ENCODE measurements at regions not wholly inside any gene's neighbourhood (a gene's known extent, or its start where the extent isn't known, plus 50 kb on each side); places are given as distances from the start of the nearest gene placed in this dataset.
"Not testable (repeated sequence)": the region's sequence is repeated elsewhere in the genome, so short reads cannot be mapped to it uniquely, and the experiment has no call there.

GRCh38 chr2:111484097-111484496 is 363.4 kb downstream of the BCL2L11 start:
- H3K27me3 ChIP-seq (ENCODE audit: control insufficient read depth, low read length); H3K9me2 ChIP-seq (replicated peaks; ENCODE audit: control insufficient read depth, low read length); H3K79me2 ChIP-seq (ENCODE audit: control insufficient read depth, low read length); H4K20me1 ChIP-seq (ENCODE audit: control insufficient read depth, insufficient read depth, low read depth, low read length); H3K4me2 ChIP-seq (ENCODE audit: low read length); H3F3A ChIP-seq (ENCODE audit: control insufficient read depth, insufficient read depth); H3K27ac ChIP-seq (ENCODE audit: low read depth, low read length); H3K9me3 ChIP-seq (ENCODE audit: control insufficient read depth, insufficient read depth, low read length); H3K4me3 ChIP-seq (ENCODE audit: low read length); H3K36me3 ChIP-seq (ENCODE audit: control insufficient read depth, low read length): not testable (repeated sequence)
- peaks cover 35% of the 10 kb centered on the region for H3K4me1 ChIP-seq (ENCODE audit: control insufficient read depth, low read length)

GRCh38 chr2:111485895-111486294 is 365.2 kb downstream of the BCL2L11 start:
- not testable (repeated sequence) for H3K27ac ChIP-seq (ENCODE audit: low read depth, low read length); H4K20me1 ChIP-seq (ENCODE audit: control insufficient read depth, insufficient read depth, low read depth, low read length); H3K79me2 ChIP-seq (ENCODE audit: control insufficient read depth, low read length); H3K36me3 ChIP-seq (ENCODE audit: control insufficient read depth, low read length); H3K9me2 ChIP-seq (replicated peaks; ENCODE audit: control insufficient read depth, low read length); H3K4me2 ChIP-seq (ENCODE audit: low read length); H3F3A ChIP-seq (ENCODE audit: control insufficient read depth, insufficient read depth); H3K27me3 ChIP-seq (ENCODE audit: control insufficient read depth, low read length); H3K4me3 ChIP-seq (ENCODE audit: low read length); H3K9me3 ChIP-seq (ENCODE audit: control insufficient read depth, insufficient read depth, low read length)
- H3K4me1 ChIP-seq (ENCODE audit: control insufficient read depth, low read length): peaks cover 17% of the 10 kb centered on the region

- not testable (repeated sequence) for H4K20me1 ChIP-seq (ENCODE audit: control insufficient read depth, insufficient read depth, low read depth, low read length); H3F3A ChIP-seq (ENCODE audit: control insufficient read depth, insufficient read depth); H3K4me2 ChIP-seq (ENCODE audit: low read length); H3K4me3 ChIP-seq (ENCODE audit: low read length); H3K79me2 ChIP-seq (ENCODE audit: control insufficient read depth, low read length); H3K36me3 ChIP-seq (ENCODE audit: control insufficient read depth, low read length); H3K4me1 ChIP-seq (ENCODE audit: control insufficient read depth, low read length); H3K27ac ChIP-seq (ENCODE audit: low read depth, low read length); H3K27me3 ChIP-seq (ENCODE audit: control insufficient read depth, low read length); H3K9me2 ChIP-seq (replicated peaks; ENCODE audit: control insufficient read depth, low read length); H3K9me3 ChIP-seq (ENCODE audit: control insufficient read depth, insufficient read depth, low read length)
Measured at GRCh38 chr2:111488451-111488850, 367.7 kb downstream of the BCL2L11 start.

GRCh38 chr2:111489460-111489859 is 368.7 kb downstream of the BCL2L11 start:
- not testable (repeated sequence) for H3K27ac ChIP-seq (ENCODE audit: low read depth, low read length); H4K20me1 ChIP-seq (ENCODE audit: control insufficient read depth, insufficient read depth, low read depth, low read length); H3K4me3 ChIP-seq (ENCODE audit: low read length); H3K4me1 ChIP-seq (ENCODE audit: control insufficient read depth, low read length); H3K9me2 ChIP-seq (replicated peaks; ENCODE audit: control insufficient read depth, low read length); H3K79me2 ChIP-seq (ENCODE audit: control insufficient read depth, low read length); H3K36me3 ChIP-seq (ENCODE audit: control insufficient read depth, low read length); H3K4me2 ChIP-seq (ENCODE audit: low read length); H3K27me3 ChIP-seq (ENCODE audit: control insufficient read depth, low read length); H3F3A ChIP-seq (ENCODE audit: control insufficient read depth, insufficient read depth); H3K9me3 ChIP-seq (ENCODE audit: control insufficient read depth, insufficient read depth, low read length)

- not testable (repeated sequence) for H3K79me2 ChIP-seq (ENCODE audit: control insufficient read depth, low read length); H4K20me1 ChIP-seq (ENCODE audit: control insufficient read depth, insufficient read depth, low read depth, low read length); H3K9me2 ChIP-seq (replicated peaks; ENCODE audit: control insufficient read depth, low read length); H3K4me1 ChIP-seq (ENCODE audit: control insufficient read depth, low read length); H3K4me3 ChIP-seq (ENCODE audit: low read length); H3K27me3 ChIP-seq (ENCODE audit: control insufficient read depth, low read length); H3K9me3 ChIP-seq (ENCODE audit: control insufficient read depth, insufficient read depth, low read length); H3F3A ChIP-seq (ENCODE audit: control insufficient read depth, insufficient read depth); H3K36me3 ChIP-seq (ENCODE audit: control insufficient read depth, low read length); H3K27ac ChIP-seq (ENCODE audit: low read depth, low read length); H3K4me2 ChIP-seq (ENCODE audit: low read length)
Measured at GRCh38 chr2:111491181-111491580, 370.5 kb downstream of the BCL2L11 start.

GRCh38 chr2:111491614-111492013 is 370.9 kb downstream of the BCL2L11 start:
- H3K36me3 ChIP-seq (ENCODE audit: control insufficient read depth, low read length); H3K27ac ChIP-seq (ENCODE audit: low read depth, low read length); H3F3A ChIP-seq (ENCODE audit: control insufficient read depth, insufficient read depth); H3K9me2 ChIP-seq (replicated peaks; ENCODE audit: control insufficient read depth, low read length); H3K4me3 ChIP-seq (ENCODE audit: low read length); H3K27me3 ChIP-seq (ENCODE audit: control insufficient read depth, low read length); H3K79me2 ChIP-seq (ENCODE audit: control insufficient read depth, low read length); H3K4me1 ChIP-seq (ENCODE audit: control insufficient read depth, low read length); H4K20me1 ChIP-seq (ENCODE audit: control insufficient read depth, insufficient read depth, low read depth, low read length); H3K9me3 ChIP-seq (ENCODE audit: control insufficient read depth, insufficient read depth, low read length); H3K4me2 ChIP-seq (ENCODE audit: low read length): not testable (repeated sequence)

GRCh38 chr2:111492995-111493719 is 372.4 kb downstream of the BCL2L11 start:
- not testable (repeated sequence) for H3K79me2 ChIP-seq (ENCODE audit: control insufficient read depth, low read length); H3K4me3 ChIP-seq (ENCODE audit: low read length); H3K27ac ChIP-seq (ENCODE audit: low read depth, low read length)

GRCh38 chr2:111493720-111494078 is 373.0 kb downstream of the BCL2L11 start:
- not testable (repeated sequence) for H3K27me3 ChIP-seq (ENCODE audit: control insufficient read depth, low read length); H3K27ac ChIP-seq (ENCODE audit: low read depth, low read length); H3K36me3 ChIP-seq (ENCODE audit: control insufficient read depth, low read length); H3F3A ChIP-seq (ENCODE audit: control insufficient read depth, insufficient read depth); H3K9me2 ChIP-seq (replicated peaks; ENCODE audit: control insufficient read depth, low read length); H4K20me1 ChIP-seq (ENCODE audit: control insufficient read depth, insufficient read depth, low read depth, low read length); H3K4me3 ChIP-seq (ENCODE audit: low read length); H3K79me2 ChIP-seq (ENCODE audit: control insufficient read depth, low read length); H3K4me1 ChIP-seq (ENCODE audit: control insufficient read depth, low read length); H3K9me3 ChIP-seq (ENCODE audit: control insufficient read depth, insufficient read depth, low read length); H3K4me2 ChIP-seq (ENCODE audit: low read length)

More at GRCh38 chr2:111492995-111493719, 372.4 kb downstream of the BCL2L11 start:
- H3K4me2 ChIP-seq (ENCODE audit: low read length); H3F3A ChIP-seq (ENCODE audit: control insufficient read depth, insufficient read depth); H3K27me3 ChIP-seq (ENCODE audit: control insufficient read depth, low read length); H3K9me3 ChIP-seq (ENCODE audit: control insufficient read depth, insufficient read depth, low read length); H3K9me2 ChIP-seq (replicated peaks; ENCODE audit: control insufficient read depth, low read length); H3K4me1 ChIP-seq (ENCODE audit: control insufficient read depth, low read length); H3K36me3 ChIP-seq (ENCODE audit: control insufficient read depth, low read length); H4K20me1 ChIP-seq (ENCODE audit: control insufficient read depth, insufficient read depth, low read depth, low read length): not testable (repeated sequence)

All from DOHH2 (cell line).